ENCODE measurements at regions not wholly inside any gene's neighbourhood (a gene's known extent, or its start where the extent isn't known, plus 50 kb on each side); places are given as distances from the start of the nearest gene placed in this dataset.

DNA sequence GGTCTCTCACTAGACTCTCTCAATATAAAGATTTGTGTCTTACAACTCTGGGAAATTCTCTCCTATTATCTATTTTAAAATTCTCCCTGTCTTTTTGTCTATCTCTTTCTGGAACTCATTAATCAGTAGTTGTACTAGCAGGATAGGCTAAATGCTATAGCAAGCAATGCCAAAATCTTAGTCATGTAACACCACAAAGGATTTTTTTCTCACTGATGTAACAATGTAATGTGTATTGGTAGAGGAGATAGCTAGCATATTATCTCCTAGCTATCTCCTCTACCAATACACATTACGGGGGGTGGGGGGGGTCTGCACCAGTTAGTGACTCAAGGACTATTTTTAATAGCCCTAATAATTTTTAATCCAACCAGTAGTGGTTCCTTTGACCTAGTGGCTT, 225.4 kb downstream of the KLHL28 start:
- 0% methylated on average over 1 of the region's 1 CpG for WGBS (ENCODE audit: insufficient coverage, low coverage, missing lambda C conversion rate)
- BruUV-seq (replicated peaks): no TSS peak
- DNase-seq (ENCODE audit: extremely low read depth in 1 of 4, low spot score in 3 of 4): no peak
- no peak overlapping the region for H3K27ac ChIP-seq (ENCODE audit: extremely low read depth, low read depth, low read length)
- no peaks in the 10 kb centered on the region for H4K20me1 ChIP-seq (replicated peaks; ENCODE audit: control insufficient read depth, insufficient read depth, low read length)
- ChIA-PET CTCF (ENCODE audit: low intra/inter-chr PET ratio) (no interaction called here), POLR2A (no interaction called here)
- H3K4me1 ChIP-seq (replicated peaks in 1 of 2; ENCODE audit: control insufficient read depth in 2 of 2, insufficient read depth in 2 of 2, low read length in 2 of 2): no peaks in the 10 kb centered on the region
- no peaks in the 10 kb centered on the region for H3K36me3 ChIP-seq (ENCODE audit: control insufficient read depth, insufficient read depth, low read length)
- intact Hi-C loops (cut with micrococcal nuclease) (no loop called here), in situ Hi-C loops (cut with MboI) (no loop called here)
- H3K9me3 ChIP-seq (replicated peaks; ENCODE audit: control insufficient read depth, insufficient read depth, low read depth, low read length): no peaks in the 10 kb centered on the region
- no peaks in the 10 kb centered on the region for H3K79me2 ChIP-seq (ENCODE audit: control insufficient read depth, insufficient read depth, low read length)
- no peak for FAIRE-seq
- H3K9me1 ChIP-seq (ENCODE audit: control insufficient read depth, insufficient read depth, low read length): no peaks in the 10 kb centered on the region
- H2AFZ ChIP-seq (ENCODE audit: low read depth, low read length): no peak overlapping the region
- ATAC-seq: no peak
- H3K4me3 ChIP-seq: no peak overlapping the region
- H3K9ac ChIP-seq (ENCODE audit: insufficient read depth in 1 of 2, low read depth in 2 of 2, low read length in 2 of 2): no peak overlapping the region
- H3K4me2 ChIP-seq (ENCODE audit: insufficient read depth, low read length): no peak overlapping the region
- no peaks in the 10 kb centered on the region for H3K27me3 ChIP-seq (ENCODE audit: control insufficient read depth in 2 of 2, insufficient read depth in 2 of 2, low read length in 2 of 2)
- TF ChIP-seq TSC22D4 (tag; IDR thresholded peaks at IDR 0.05) (no peak), ZNF583 (CRISPR knock-in tag; IDR thresholded peaks at IDR 0.05) (no peak), ZNF217 (CRISPR knock-in tag; IDR thresholded peaks at IDR 0.05) (no peak), CBX3 (IDR thresholded peaks at IDR 0.05; ENCODE audit: borderline replicate concordance in 1 of 2, low read length in 2 of 2) (no peak), KDM2B (CRISPR knock-in tag; IDR thresholded peaks at IDR 0.05) (no peak), ZNF408 (CRISPR knock-in tag; IDR thresholded peaks at IDR 0.05; ENCODE audit: low read depth) (no peak), CBFA2T2 (conservative IDR thresholded peaks at IDR 0.05) (no peak)
- TF ChIP-seq, protein P1, sequence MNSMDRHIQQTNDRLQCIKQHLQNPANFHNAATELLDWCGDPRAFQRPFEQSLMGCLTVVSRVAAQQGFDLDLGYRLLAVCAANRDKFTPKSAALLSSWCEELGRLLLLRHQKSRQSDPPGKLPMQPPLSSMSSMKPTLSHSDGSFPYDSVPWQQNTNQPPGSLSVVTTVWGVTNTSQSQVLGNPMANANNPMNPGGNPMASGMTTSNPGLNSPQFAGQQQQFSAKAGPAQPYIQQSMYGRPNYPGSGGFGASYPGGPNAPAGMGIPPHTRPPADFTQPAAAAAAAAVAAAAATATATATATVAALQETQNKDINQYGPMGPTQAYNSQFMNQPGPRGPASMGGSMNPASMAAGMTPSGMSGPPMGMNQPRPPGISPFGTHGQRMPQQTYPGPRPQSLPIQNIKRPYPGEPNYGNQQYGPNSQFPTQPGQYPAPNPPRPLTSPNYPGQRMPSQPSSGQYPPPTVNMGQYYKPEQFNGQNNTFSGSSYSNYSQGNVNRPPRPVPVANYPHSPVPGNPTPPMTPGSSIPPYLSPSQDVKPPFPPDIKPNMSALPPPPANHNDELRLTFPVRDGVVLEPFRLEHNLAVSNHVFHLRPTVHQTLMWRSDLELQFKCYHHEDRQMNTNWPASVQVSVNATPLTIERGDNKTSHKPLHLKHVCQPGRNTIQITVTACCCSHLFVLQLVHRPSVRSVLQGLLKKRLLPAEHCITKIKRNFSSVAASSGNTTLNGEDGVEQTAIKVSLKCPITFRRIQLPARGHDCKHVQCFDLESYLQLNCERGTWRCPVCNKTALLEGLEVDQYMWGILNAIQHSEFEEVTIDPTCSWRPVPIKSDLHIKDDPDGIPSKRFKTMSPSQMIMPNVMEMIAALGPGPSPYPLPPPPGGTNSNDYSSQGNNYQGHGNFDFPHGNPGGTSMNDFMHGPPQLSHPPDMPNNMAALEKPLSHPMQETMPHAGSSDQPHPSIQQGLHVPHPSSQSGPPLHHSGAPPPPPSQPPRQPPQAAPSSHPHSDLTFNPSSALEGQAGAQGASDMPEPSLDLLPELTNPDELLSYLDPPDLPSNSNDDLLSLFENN (IDR thresholded peaks at IDR 0.05; ENCODE audit: low read depth in 2 of 2, low read length in 2 of 2): no peak
- TF ChIP-seq, protein P2, sequence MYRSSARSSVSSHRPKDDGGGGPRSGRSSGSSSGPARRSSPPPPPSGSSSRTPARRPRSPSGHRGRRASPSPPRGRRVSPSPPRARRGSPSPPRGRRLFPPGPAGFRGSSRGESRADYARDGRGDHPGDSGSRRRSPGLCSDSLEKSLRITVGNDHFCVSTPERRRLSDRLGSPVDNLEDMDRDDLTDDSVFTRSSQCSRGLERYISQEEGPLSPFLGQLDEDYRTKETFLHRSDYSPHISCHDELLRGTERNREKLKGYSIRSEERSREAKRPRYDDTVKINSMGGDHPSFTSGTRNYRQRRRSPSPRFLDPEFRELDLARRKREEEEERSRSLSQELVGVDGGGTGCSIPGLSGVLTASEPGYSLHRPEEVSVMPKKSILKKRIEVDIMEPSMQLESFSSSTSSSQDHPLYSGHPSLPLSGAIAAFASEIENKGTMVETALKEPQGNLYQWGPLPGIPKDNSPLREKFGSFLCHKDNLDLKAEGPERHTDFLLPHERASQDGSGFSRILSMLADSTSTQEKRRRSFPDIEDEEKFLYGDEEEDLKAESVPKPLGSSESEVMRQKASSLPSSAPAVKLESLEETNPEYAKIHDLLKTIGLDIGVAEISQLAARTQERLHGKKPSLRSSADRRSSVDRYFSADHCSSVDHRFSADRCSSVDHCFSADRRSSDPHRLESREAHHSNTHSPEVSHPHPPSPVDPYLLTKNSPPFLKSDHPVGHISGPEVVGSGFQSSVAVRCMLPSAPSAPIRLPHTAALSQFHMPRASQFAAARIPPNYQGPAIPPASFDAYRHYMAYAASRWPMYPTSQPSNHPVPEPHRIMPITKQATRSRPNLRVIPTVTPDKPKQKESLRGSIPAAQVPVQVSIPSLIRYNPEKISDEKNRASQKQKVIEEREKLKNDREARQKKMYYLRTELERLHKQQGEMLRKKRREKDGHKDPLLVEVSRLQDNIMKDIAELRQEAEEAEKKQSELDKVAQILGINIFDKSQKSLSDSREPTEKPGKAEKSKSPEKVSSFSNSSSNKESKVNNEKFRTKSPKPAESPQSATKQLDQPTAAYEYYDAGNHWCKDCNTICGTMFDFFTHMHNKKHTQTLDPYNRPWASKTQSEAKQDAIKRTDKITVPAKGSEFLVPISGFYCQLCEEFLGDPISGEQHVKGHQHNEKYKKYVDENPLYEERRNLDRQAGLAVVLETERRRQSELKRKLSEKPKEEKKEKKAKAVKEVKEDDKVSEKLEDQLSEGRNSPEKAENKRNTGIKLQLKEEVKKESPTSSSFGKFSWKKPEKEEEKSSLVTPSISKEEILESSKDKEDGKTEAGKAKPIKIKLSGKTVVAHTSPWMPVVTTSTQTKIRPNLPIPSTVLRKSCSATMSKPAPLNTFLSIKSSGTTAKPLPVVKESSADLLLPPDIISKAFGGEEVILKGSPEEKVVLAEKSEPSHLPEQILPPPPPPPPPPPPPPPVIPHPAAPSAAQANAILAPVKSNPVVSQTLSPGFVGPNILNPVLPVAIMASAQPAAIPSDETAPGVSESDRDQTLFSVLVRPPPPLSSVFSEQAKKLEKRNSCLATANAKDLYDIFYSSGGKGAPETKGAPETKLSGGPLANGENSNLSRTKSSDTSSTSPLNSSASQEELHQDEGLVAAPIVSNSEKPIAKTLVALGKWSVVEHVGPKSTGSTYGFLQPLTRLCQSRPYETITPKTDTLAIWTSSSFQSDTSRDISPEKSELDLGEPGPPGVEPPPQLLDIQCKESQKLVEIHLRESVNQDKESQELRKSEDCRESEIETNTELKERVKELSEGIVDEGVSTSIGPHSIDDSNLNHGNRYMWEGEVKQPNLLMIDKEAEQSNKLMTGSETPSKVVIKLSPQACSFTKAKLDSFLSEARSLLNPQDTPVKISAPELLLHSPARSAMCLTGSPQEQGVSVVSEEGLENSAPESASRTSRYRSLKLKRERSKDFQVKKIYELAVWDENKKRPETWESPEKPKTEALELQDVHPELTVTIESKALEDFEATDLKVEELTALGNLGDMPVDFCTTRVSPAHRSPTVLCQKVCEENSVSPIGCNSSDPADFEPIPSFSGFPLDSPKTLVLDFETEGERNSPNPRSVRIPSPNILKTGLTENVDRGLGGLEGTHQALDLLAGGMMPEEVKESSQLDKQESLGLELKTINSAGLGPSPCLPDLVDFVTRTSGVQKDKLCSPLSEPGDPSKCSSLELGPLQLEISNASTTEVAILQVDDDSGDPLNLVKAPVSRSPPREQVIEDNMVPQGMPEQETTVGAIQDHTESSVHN (IDR thresholded peaks at IDR 0.05; ENCODE audit: borderline replicate concordance in 1 of 2, low read depth in 1 of 2): no peak
- TF ChIP-seq, protein P3, sequence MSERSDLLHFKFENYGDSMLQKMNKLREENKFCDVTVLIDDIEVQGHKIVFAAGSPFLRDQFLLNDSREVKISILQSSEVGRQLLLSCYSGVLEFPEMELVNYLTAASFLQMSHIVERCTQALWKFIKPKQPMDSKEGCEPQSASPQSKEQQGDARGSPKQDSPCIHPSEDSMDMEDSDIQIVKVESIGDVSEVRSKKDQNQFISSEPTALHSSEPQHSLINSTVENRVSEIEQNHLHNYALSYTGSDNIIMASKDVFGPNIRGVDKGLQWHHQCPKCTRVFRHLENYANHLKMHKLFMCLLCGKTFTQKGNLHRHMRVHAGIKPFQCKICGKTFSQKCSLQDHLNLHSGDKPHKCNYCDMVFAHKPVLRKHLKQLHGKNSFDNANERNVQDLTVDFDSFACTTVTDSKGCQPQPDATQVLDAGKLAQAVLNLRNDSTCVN (CRISPR knock-in tag; IDR thresholded peaks at IDR 0.05): no peak

All from K562 (cell line).